SK-N-SH treated with all-trans-retinoic acid at 6 μM for 48 hours (cell line): ENCODE measurements at regions not wholly inside any gene's neighbourhood (a gene's known extent, or its start where the extent isn't known, plus 50 kb on each side); places are given as distances from the start of the nearest gene placed in this dataset.

Source experiments
- ATAC-seq: fragments of 200-7000 bp; cut with Tn5 transposase; 3 replicates; pipeline ENCODE4 v1.9.1; 2020; ENCODE audit warnings: mild to moderate bottlenecking, moderate library complexity
- BACH2 ChIP-seq: fragments of 250-450 bp; sonication (Bioruptor Pico); IDR thresholded peaks from 2 replicates; pipeline ENCODE4 v1.9.0; 2021; ENCODE audit warnings: mild to moderate bottlenecking, borderline replicate concordance
- CSDC2 ChIP-seq: fragments of 250-450 bp; sonication (Bioruptor Pico); IDR thresholded peaks from 2 replicates; pipeline ENCODE4 v1.5.0; 2020; ENCODE audit warnings: mild to moderate bottlenecking, moderate library complexity
- ESRRG ChIP-seq: fragments of 250-450 bp; sonication (Bioruptor Pico); IDR thresholded peaks from 2 replicates; pipeline ENCODE4 v1.6.1; 2021; ENCODE audit warnings: mild to moderate bottlenecking
- GLIS3 ChIP-seq: fragments of 250-450 bp; sonication (Bioruptor Pico); IDR thresholded peaks from 2 replicates; pipeline ENCODE4 v1.5.0; 2020; ENCODE audit warnings: mild to moderate bottlenecking, moderate library complexity
- ISL1 ChIP-seq: fragments of 250-450 bp; sonication (Bioruptor Pico); IDR thresholded peaks from 2 replicates; pipeline ENCODE4 v2.1.2; 2022; ENCODE audit warnings: mild to moderate bottlenecking, moderate library complexity
- OSR1 ChIP-seq: fragments of 250-450 bp; sonication (Bioruptor Pico); IDR thresholded peaks from 2 replicates; pipeline ENCODE4 v1.8.0; 2022; ENCODE audit warnings: moderate library complexity, mild to moderate bottlenecking, inconsistent platforms
- PPARA ChIP-seq: fragments of 250-450 bp; sonication (Bioruptor Pico); IDR thresholded peaks from 2 replicates; pipeline ENCODE4 v1.5.0; 2020; ENCODE audit warnings: mild to moderate bottlenecking, borderline replicate concordance
- RARB ChIP-seq: fragments of 250-450 bp; sonication (Bioruptor Pico); IDR thresholded peaks from 2 replicates; pipeline ENCODE4 v1.8.0; 2021; ENCODE audit warnings: mild to moderate bottlenecking, moderate library complexity
- SNAI2 ChIP-seq: fragments of 250-450 bp; sonication (Bioruptor Pico); IDR thresholded peaks from 2 replicates; pipeline ENCODE4 v1.5.0; 2020; ENCODE audit warnings: mild to moderate bottlenecking, moderate library complexity
- TCF4 ChIP-seq: fragments of 250-450 bp; sonication (Bioruptor Pico); IDR thresholded peaks from 2 replicates; pipeline ENCODE4 v1.8.0; 2021; ENCODE audit warnings: mild to moderate bottlenecking, moderate library complexity, borderline replicate concordance
- TOX ChIP-seq: fragments of 250-450 bp; sonication (Bioruptor Pico); IDR thresholded peaks from 2 replicates; pipeline ENCODE4 v1.8.0; 2021; ENCODE audit warnings: mild to moderate bottlenecking, moderate library complexity, borderline replicate concordance
- ZC3H10 ChIP-seq: fragments of 250-450 bp; sonication (Bioruptor Pico); IDR thresholded peaks from 2 replicates; pipeline ENCODE4 v1.5.1; 2021; ENCODE audit warnings: mild to moderate bottlenecking, moderate library complexity
- ZFP3 ChIP-seq: fragments of 250-450 bp; sonication (Bioruptor Pico); IDR thresholded peaks from 2 replicates; pipeline ENCODE4 v1.5.0; 2020; ENCODE audit warnings: mild to moderate bottlenecking, moderate library complexity
- ZFP30 ChIP-seq: fragments of 450-650 bp; formaldehyde crosslinking; IDR thresholded peaks from 2 replicates; pipeline ENCODE4 v1.5.0; 2022; ENCODE audit warnings: mild to moderate bottlenecking, moderate library complexity
- ZNF565 ChIP-seq: fragments of 450-650 bp; formaldehyde crosslinking; conservative IDR thresholded peaks from 2 replicates; pipeline ENCODE4 v1.5.0; 2020; ENCODE audit warnings: low read depth, mild to moderate bottlenecking, moderate library complexity
- ZNF70 ChIP-seq: fragments of 450-650 bp; formaldehyde crosslinking; IDR thresholded peaks from 2 replicates; pipeline ENCODE4 v1.5.0; 2020; ENCODE audit warnings: mild to moderate bottlenecking, moderate library complexity
- ZNF8 ChIP-seq: fragments of 450-650 bp; formaldehyde crosslinking; IDR thresholded peaks from 2 replicates; pipeline ENCODE4 v1.5.0; 2020; ENCODE audit warnings: mild to moderate bottlenecking, moderate library complexity
- TF ChIP-seq, protein P1 (sequence below): fragments of 250-450 bp; sonication (Bioruptor Pico); IDR thresholded peaks from 2 replicates; pipeline ENCODE4 v1.8.0; 2021; ENCODE audit warnings: low read depth, mild to moderate bottlenecking, moderate library complexity, borderline replicate concordance
- TF ChIP-seq, protein P2 (sequence below): fragments of 250-450 bp; sonication (Bioruptor Pico); IDR thresholded peaks from 2 replicates; pipeline ENCODE4 v1.8.0; 2020; ENCODE audit warnings: mild to moderate bottlenecking, moderate library complexity, borderline replicate concordance
- TF ChIP-seq, protein P3 (sequence below): fragments of 250-450 bp; sonication (Bioruptor Pico); IDR thresholded peaks from 2 replicates; pipeline ENCODE4 v1.5.1; 2021; ENCODE audit warnings: mild to moderate bottlenecking, moderate library complexity
- TF ChIP-seq, protein P4 (sequence below): fragments of 250-450 bp; sonication (Bioruptor Pico); IDR thresholded peaks from 2 replicates; pipeline ENCODE4 v1.5.1; 2020; ENCODE audit warnings: low read depth, mild to moderate bottlenecking, moderate library complexity

DNA sequence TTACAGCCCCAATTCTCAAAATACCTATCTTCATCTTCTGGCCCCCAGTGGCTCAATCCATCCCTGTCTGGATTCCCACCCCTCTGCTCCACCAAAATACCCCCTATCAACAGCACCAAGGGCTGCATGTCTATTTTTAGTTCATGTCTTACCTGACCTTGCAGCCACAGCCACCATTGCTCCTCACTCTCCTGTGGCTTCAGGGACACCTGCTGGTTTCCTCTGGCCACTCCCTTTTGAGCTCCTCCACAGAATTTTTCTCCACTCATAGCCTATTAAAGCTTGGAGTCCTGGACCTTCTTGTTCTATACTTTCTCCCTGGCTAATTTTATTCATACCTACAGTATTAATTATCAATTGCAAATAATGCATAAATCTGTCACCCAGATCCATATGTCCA is 125.3 kb upstream of the NGF start:
- TF ChIP-seq ISL1 = no peak
- TF ChIP-seq ZNF70 (CRISPR knock-in tag) = no peak
- TF ChIP-seq CSDC2 (CRISPR knock-in tag) = no peak
- no peak for TF ChIP-seq TCF4 (CRISPR knock-in tag)
- no peak for TF ChIP-seq ZC3H10
- TF ChIP-seq, protein P1, sequence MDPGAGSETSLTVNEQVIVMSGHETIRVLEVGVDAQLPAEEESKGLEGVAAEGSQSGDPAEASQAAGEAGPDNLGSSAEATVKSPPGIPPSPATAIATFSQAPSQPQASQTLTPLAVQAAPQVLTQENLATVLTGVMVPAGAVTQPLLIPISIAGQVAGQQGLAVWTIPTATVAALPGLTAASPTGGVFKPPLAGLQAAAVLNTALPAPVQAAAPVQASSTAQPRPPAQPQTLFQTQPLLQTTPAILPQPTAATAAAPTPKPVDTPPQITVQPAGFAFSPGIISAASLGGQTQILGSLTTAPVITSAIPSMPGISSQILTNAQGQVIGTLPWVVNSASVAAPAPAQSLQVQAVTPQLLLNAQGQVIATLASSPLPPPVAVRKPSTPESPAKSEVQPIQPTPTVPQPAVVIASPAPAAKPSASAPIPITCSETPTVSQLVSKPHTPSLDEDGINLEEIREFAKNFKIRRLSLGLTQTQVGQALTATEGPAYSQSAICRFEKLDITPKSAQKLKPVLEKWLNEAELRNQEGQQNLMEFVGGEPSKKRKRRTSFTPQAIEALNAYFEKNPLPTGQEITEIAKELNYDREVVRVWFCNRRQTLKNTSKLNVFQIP = no peak
- no peak for TF ChIP-seq ZNF565 (CRISPR knock-in tag)
- no peak for TF ChIP-seq PPARA (CRISPR knock-in tag)
- TF ChIP-seq ZNF8 (CRISPR knock-in tag) = no peak
- no peak for TF ChIP-seq BACH2 (CRISPR knock-in tag)
- peak; percentile 61; the same call in 2 of the 3 replicates for ATAC-seq

DNA sequence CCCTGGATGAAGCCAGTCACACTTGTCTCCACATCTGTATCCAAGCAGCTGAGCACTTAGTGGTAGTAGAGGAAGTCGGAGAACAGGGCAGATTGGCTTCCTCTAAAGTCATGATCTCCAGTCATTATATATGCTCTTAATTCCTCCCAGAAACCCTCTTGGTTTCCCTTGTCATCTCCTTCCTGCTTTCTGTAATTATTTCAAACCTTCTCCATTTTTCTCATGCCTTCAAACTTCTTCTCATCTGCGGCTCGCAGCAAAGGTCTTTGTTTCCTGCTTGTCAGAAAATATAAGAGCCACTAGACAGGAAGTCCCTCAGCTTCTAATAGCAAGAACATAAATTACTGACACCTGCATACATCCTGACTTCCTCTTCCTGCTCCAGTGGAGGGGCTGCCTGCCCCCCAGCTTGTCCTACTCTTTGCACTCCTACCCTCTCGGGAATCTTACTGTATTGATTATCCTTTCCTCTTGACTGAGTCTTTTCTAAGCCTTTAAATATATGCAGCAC is 124.6 kb upstream of the NGF start:
- ATAC-seq = no peak
- no peak for TF ChIP-seq ZFP30 (CRISPR knock-in tag)
- no peak for TF ChIP-seq OSR1 (CRISPR knock-in tag)
- TF ChIP-seq TOX (CRISPR knock-in tag) = no peak
- TF ChIP-seq, protein P2, sequence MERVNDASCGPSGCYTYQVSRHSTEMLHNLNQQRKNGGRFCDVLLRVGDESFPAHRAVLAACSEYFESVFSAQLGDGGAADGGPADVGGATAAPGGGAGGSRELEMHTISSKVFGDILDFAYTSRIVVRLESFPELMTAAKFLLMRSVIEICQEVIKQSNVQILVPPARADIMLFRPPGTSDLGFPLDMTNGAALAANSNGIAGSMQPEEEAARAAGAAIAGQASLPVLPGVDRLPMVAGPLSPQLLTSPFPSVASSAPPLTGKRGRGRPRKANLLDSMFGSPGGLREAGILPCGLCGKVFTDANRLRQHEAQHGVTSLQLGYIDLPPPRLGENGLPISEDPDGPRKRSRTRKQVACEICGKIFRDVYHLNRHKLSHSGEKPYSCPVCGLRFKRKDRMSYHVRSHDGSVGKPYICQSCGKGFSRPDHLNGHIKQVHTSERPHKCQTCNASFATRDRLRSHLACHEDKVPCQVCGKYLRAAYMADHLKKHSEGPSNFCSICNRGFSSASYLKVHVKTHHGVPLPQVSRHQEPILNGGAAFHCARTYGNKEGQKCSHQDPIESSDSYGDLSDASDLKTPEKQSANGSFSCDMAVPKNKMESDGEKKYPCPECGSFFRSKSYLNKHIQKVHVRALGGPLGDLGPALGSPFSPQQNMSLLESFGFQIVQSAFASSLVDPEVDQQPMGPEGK (CRISPR knock-in tag) = no peak
- no peak for TF ChIP-seq ISL1
- no peak for TF ChIP-seq ZNF70 (CRISPR knock-in tag)
- TF ChIP-seq ZNF8 (CRISPR knock-in tag) = no peak
- no peak for TF ChIP-seq ZC3H10
- TF ChIP-seq BACH2 (CRISPR knock-in tag) = no peak
- TF ChIP-seq RARB = no peak
- TF ChIP-seq, all 23 proteins: peak for 0

DNA sequence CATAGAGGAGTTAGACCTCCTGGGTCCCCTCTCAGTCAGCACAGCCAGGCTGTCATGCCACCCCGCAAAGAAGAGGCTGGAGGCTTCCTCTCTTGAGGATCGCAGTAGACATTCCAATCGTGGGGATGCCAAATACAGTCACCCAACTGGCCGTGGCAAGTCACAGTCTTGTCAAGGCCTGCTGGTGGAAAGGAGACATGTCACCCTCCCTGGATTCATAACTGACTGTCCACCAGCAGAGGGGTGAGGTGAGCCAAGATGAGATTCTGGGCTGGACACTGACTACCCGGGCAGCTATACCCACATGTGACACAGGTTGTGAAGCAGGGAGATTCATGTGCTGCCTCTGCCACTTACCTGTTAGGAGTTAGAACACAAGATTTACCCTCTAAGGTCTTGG is 123.5 kb upstream of the NGF start:
- TF ChIP-seq ZFP3 (CRISPR knock-in tag) (no peak), GLIS3 (CRISPR knock-in tag) (no peak), TCF4 (CRISPR knock-in tag) (no peak), ISL1 (no peak), ZC3H10 (no peak)
- TF ChIP-seq, protein P3, sequence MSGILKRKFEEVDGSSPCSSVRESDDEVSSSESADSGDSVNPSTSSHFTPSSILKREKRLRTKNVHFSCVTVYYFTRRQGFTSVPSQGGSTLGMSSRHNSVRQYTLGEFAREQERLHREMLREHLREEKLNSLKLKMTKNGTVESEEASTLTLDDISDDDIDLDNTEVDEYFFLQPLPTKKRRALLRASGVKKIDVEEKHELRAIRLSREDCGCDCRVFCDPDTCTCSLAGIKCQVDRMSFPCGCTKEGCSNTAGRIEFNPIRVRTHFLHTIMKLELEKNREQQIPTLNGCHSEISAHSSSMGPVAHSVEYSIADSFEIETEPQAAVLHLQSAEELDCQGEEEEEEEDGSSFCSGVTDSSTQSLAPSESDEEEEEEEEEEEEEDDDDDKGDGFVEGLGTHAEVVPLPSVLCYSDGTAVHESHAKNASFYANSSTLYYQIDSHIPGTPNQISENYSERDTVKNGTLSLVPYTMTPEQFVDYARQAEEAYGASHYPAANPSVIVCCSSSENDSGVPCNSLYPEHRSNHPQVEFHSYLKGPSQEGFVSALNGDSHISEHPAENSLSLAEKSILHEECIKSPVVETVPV (CRISPR knock-in tag) = no peak
- ATAC-seq = no peak

DNA sequence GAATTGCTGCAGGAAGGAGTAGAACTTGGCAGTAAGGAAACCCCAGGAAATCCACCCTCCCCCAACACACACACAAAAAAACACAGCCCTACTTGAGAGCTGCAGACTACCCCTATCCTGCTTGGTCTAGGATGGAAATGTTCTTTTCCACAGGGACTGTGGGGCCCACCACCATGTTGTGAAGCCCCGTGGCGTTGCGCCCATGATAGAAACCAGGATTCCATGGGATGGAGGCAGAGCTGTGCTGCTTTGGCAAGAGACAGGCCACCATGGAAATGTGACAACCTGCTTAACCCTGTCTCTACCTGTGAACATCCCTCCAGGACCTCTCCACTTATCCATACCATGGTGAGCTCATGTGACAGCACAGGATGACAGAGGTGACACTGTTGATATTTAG is 121.1 kb upstream of the NGF start:
- no peak for TF ChIP-seq ZNF8 (CRISPR knock-in tag)
- no peak for ATAC-seq

DNA sequence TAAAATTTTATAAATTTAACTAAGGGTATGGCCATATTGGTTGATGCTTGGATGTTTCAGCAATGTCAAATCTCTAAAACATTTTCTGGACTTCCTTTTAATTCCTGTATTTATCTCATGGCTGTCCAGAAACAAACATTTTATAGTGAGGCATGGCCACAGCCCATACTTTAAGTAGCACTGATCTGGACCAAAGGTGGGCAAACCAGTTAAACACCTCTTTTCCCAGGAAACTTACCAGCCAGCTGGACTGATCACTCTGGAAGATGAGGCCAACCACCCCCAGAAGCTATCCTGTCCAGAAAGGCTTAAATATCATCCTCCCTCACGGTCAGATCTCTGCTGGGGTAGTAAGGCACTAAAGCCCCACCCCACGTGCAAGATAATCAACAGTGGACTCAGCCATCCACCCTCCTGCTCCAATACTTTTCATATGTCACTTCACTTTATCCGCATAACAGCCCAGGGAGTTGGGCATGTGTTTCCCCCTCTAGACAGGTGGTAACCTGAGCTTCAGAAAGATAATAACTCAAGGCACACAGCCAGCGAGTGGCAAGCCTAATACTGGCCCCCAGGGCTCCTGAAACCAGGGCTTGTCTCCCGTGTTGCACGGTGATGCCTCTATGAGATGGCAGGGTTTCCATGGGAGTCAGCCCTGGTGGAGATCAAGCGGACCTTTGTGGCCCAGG is 120.5 kb upstream of the NGF start:
- no peak for ATAC-seq
- TF ChIP-seq, protein P2 (CRISPR knock-in tag) = no peak
- TF ChIP-seq PPARA (CRISPR knock-in tag) = no peak
- TF ChIP-seq, protein P4, sequence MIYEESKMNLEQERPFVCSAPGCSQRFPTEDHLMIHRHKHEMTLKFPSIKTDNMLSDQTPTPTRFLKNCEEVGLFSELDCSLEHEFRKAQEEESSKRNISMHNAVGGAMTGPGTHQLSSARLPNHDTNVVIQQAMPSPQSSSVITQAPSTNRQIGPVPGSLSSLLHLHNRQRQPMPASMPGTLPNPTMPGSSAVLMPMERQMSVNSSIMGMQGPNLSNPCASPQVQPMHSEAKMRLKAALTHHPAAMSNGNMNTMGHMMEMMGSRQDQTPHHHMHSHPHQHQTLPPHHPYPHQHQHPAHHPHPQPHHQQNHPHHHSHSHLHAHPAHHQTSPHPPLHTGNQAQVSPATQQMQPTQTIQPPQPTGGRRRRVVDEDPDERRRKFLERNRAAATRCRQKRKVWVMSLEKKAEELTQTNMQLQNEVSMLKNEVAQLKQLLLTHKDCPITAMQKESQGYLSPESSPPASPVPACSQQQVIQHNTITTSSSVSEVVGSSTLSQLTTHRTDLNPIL = no peak
- TF ChIP-seq, protein P3 (CRISPR knock-in tag) = no peak
- TF ChIP-seq, protein P1 = no peak
- no peak for TF ChIP-seq ZNF8 (CRISPR knock-in tag)
- TF ChIP-seq ESRRG (CRISPR knock-in tag) = no peak
- TF ChIP-seq ISL1 = no peak
- TF ChIP-seq ZFP3 (CRISPR knock-in tag) = no peak
- TF ChIP-seq ZNF565 (CRISPR knock-in tag) = no peak
- TF ChIP-seq BACH2 (CRISPR knock-in tag) = no peak
- TF ChIP-seq OSR1 (CRISPR knock-in tag) = no peak
- TF ChIP-seq ZNF70 (CRISPR knock-in tag) = no peak
- no peak for TF ChIP-seq SNAI2 (CRISPR knock-in tag)
- TF ChIP-seq TOX (CRISPR knock-in tag) = no peak
- no peak for TF ChIP-seq GLIS3 (CRISPR knock-in tag)
- no peak for TF ChIP-seq TCF4 (CRISPR knock-in tag)
